Muscle of leg (tissue), 3 donors: ENCODE measurements at regions not wholly inside any gene's neighbourhood (a gene's known extent, or its start where the extent isn't known, plus 50 kb on each side); places are given as distances from the start of the nearest gene placed in this dataset.
"Not testable (repeated sequence)": the region's sequence is repeated elsewhere in the genome, so short reads cannot be mapped to it uniquely, and the experiment has no call there.

Experiments
- DNase-seq: peaks from one replicate; pipeline ENCODE4 v3.0.0; 2013
- H3K27ac ChIP-seq: one replicate; pipeline ENCODE4 v1.5.1; 2013; ENCODE audit warnings: mild to moderate bottlenecking, low read length, control low read depth
- H3K27me3 ChIP-seq: one replicate; pipeline ENCODE4 v1.6.1; 2013; ENCODE audit warnings: low read length; ENCODE audit not compliant: control insufficient read depth, insufficient read depth
- H3K36me3 ChIP-seq: one replicate; pipeline ENCODE4 v1.6.1; 2013; ENCODE audit warnings: low read length; ENCODE audit not compliant: control insufficient read depth, insufficient read depth
- H3K4me1 ChIP-seq: one replicate; pipeline ENCODE4 v1.6.1; 2013; ENCODE audit warnings: low read length; ENCODE audit not compliant: control insufficient read depth, insufficient read depth
- H3K4me3 ChIP-seq: one replicate; pipeline ENCODE4 v1.5.1; 2013; ENCODE audit warnings: low read length, control low read depth
- H3K9me3 ChIP-seq: replicated peaks from 2 replicates; pipeline ENCODE4 v1.6.1; 2013; ENCODE audit warnings: low read depth, low read length; ENCODE audit not compliant: control insufficient read depth
- WGBS: methylation state at CpG from one replicate; pipeline ENCODE4 v1.1.5; 2013; ENCODE audit warnings: missing lambda C conversion rate; ENCODE audit not compliant: insufficient coverage; 5-methylcytosine and 5-hydroxymethylcytosine counted together

DNA sequence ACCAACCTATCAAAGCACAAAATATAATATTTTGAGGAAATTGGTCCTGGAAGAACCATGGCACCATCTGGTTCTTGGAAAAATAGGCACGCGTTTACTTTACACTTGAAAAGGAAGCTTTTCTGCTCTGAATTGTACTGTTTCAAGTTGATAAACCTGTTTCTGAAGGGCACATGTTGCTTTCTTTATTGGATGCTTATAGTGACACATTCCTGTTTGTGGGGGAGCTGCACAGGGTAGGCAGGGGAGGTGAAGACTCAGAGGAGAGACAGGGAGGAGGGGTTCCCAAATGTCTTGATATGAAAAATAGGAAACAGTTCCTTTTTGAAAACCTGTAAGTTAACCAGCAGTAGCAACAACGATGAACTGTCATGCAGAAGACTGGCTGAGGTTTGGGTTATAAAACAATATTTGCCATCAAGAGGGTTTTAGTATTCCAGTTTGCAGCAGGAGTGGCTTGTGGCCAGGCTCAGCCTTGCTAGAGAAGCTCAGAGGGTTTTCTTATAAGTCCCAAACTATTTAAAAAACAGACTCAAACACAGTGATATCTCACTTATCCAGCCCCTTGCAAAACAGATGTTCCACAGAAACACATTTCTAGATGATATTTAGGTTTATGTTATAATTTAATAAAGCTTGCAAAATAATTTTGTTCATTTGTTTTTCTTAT, 127.0 kb upstream of the MROH9 start:
- Histone ChIP-seq H3K36me3 (no peaks in the 10 kb centered on the region), H3K27ac (no peak overlapping the region), H3K27me3 (no peaks in the 10 kb centered on the region), H3K4me3 (no peak overlapping the region), H3K9me3 (no peaks in the 10 kb centered on the region), H3K4me1 (peaks cover 3% of the 10 kb centered on the region)
- no peak for DNase-seq
- 80% methylated on average over 2 of the region's 3 CpGs for WGBS

DNA sequence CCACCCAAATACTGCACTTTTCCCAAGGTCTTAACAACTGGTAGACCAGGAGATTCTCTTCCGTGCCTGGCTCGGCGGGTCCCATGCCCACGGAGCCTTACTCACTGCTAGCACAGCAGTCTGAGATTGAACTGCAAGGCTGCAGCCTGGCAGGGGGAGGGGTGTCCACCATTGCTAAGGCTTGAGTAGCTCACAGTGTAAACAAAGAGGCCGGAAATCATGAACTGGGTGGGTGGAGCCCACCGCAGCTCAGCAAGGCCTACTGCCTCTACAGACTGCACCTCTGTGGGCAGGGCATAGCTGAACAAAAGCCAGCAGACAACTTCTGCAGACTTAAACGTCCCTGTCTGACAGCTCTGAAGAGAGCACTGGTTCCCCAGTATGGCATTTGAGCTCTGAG, 124.3 kb upstream of the MROH9 start:
- whole genome bisulfite sequencing, result 85% methylated on average over 7 of the region's 7 CpGs
- H3K4me3 ChIP-seq, H3K36me3 ChIP-seq, H3K27me3 ChIP-seq, H3K9me3 ChIP-seq, DNase-seq, H3K27ac ChIP-seq, H3K4me1 ChIP-seq: not testable (repeated sequence)

GRCh38 chr1:170819781-170820180, 115.6 kb upstream of the MROH9 start:
- Histone ChIP-seq H3K4me3 (no peak overlapping the region), H3K36me3 (no peaks in the 10 kb centered on the region), H3K27me3 (no peaks in the 10 kb centered on the region), H3K4me1 (no peaks in the 10 kb centered on the region), H3K27ac (no peak overlapping the region), H3K9me3 (no peaks in the 10 kb centered on the region)
- no CpG with 5 or more reads among the region's 2 CpGs for WGBS
- DNase-seq, result no peak

DNA sequence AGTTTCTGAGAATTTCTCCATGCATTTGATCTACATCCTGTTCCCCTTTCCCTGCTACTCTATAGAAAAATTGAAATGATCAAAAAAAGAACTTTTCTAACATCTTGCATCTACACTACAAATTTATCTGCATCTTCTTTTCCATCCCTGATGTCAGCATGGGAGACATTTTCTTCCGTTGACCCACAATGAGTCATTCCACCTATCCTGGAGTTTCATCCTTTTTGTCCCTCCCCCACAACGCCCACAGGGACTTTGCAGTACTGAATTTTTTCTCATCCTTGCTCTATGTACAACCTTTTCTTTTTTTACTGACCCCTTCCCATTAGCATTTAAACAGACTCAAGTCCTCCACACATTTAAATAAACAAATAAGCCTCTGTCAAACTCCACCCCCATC, 112.2 kb upstream of the MROH9 start:
- 84% methylated on average over 2 of the region's 2 CpGs for WGBS
- H3K27ac ChIP-seq, result no peak overlapping the region
- H3K4me1 ChIP-seq, result no peaks in the 10 kb centered on the region
- H3K36me3 ChIP-seq, result no peaks in the 10 kb centered on the region
- no peaks in the 10 kb centered on the region for H3K27me3 ChIP-seq
- no peak overlapping the region for H3K4me3 ChIP-seq
- no peaks in the 10 kb centered on the region for H3K9me3 ChIP-seq
- DNase-seq, result no peak

GRCh38 chr1:170831276-170831675, 104.1 kb upstream of the MROH9 start:
- Histone ChIP-seq H3K27me3 (no peaks in the 10 kb centered on the region), H3K4me1 (no peaks in the 10 kb centered on the region), H3K4me3 (no peak overlapping the region), H3K9me3 (no peaks in the 10 kb centered on the region), H3K36me3 (no peaks in the 10 kb centered on the region), H3K27ac (no peak overlapping the region)
- no peak for DNase-seq
- no CpG with 5 or more reads among the region's 7 CpGs for WGBS

GRCh38 chr1:170836141-170836540, 99.2 kb upstream of the MROH9 start:
- Histone ChIP-seq H3K4me1 (no peaks in the 10 kb centered on the region), H3K4me3 (no peak overlapping the region), H3K27ac (no peak overlapping the region), H3K9me3 (no peaks in the 10 kb centered on the region), H3K27me3 (no peaks in the 10 kb centered on the region), H3K36me3 (no peaks in the 10 kb centered on the region)
- no peak for DNase-seq

GRCh38 chr1:170840371-170840770, 95.0 kb upstream of the MROH9 start:
- WGBS, result no CpG with 5 or more reads among the region's 1 CpG

DNA sequence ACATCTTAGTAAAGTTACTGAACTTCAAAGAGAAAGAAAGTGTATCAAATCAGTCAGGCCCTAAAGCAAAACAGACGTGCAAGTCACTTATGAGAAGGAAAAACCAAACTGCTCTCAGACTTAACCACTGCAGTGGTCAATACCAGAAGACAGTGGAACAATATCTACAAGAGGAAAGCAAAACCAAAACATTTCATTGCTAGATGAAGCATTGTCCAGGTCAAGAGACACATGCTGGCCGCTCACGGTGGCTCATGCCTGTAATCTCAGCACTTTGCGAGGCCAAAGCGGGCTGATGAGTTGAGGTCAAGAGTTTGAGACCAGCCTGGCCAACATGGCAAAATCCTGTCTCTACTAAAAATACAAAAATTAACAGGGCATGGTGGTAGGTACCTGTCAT, 82.0 kb upstream of the MROH9 start:
- WGBS, result 82% methylated on average over 3 of the region's 5 CpGs
- DNase-seq, result no peak
- Histone ChIP-seq H3K4me1 (no peaks in the 10 kb centered on the region), H3K4me3 (no peak overlapping the region), H3K36me3 (no peaks in the 10 kb centered on the region), H3K9me3 (no peaks in the 10 kb centered on the region), H3K27me3 (no peaks in the 10 kb centered on the region), H3K27ac (no peak overlapping the region)

More at GRCh38 chr1:170840371-170840770, 95.0 kb upstream of the MROH9 start:
- Histone ChIP-seq H3K4me1 (no peaks in the 10 kb centered on the region), H3K27ac (no peak overlapping the region), H3K4me3 (no peak overlapping the region), H3K36me3 (no peaks in the 10 kb centered on the region), H3K27me3 (no peaks in the 10 kb centered on the region), H3K9me3 (no peaks in the 10 kb centered on the region)
- no peak for DNase-seq

- Histone ChIP-seq H3K4me1 (no peaks in the 10 kb centered on the region), H3K36me3 (no peaks in the 10 kb centered on the region), H3K27me3 (no peaks in the 10 kb centered on the region), H3K4me3 (no peak overlapping the region), H3K27ac (no peak overlapping the region), H3K9me3 (no peaks in the 10 kb centered on the region)
- DNase-seq, result no peak
Observed at GRCh38 chr1:170853867-170854266, 81.5 kb upstream of the MROH9 start.

DNA sequence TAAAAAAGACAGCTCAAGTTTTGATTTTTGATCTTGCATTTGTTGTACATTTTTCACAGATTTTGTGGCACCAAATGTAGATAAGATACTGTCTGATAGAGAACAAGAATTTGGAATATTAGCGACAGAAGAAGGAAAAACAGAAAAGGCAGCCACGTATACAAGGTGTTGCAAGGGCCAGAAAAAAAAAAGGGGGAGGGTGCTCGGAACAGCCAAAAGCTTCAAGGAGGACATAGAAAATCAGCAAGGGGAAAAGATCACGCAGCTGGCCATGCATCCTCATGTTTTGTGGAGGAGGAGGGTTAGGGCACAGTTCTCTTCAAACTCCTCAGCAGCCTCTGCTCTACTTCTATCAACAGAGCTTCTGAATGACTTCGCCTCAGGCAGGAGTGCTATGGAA, 80.7 kb upstream of the MROH9 start:
- 62% methylated on average over 3 of the region's 5 CpGs for WGBS
- Histone ChIP-seq H3K9me3 (no peaks in the 10 kb centered on the region), H3K27ac (no peak overlapping the region), H3K27me3 (no peaks in the 10 kb centered on the region), H3K4me3 (no peak overlapping the region), H3K4me1 (no peaks in the 10 kb centered on the region), H3K36me3 (no peaks in the 10 kb centered on the region)
- no peak for DNase-seq

- no peaks in the 10 kb centered on the region for H3K36me3 ChIP-seq
- no peaks in the 10 kb centered on the region for H3K27me3 ChIP-seq
- DNase-seq, result no peak
- no CpG with 5 or more reads among the region's 4 CpGs for WGBS
- H3K4me3 ChIP-seq, result no peak overlapping the region
- H3K9me3 ChIP-seq, result no peaks in the 10 kb centered on the region
- H3K27ac ChIP-seq, result no peak overlapping the region
- H3K4me1 ChIP-seq, result peaks cover 3% of the 10 kb centered on the region
Observed at GRCh38 chr1:170856455-170856854, 78.9 kb upstream of the MROH9 start.
